HG02970 (cell line): ENCODE measurements at regions not wholly inside any gene's neighbourhood (a gene's known extent, or its start where the extent isn't known, plus 50 kb on each side); places are given as distances from the start of the nearest gene placed in this dataset.
"Not testable (repeated sequence)": the region's sequence is repeated elsewhere in the genome, so short reads cannot be mapped to it uniquely, and the experiment has no call there.

ENCODE experiments used
- ATAC-seq: cut with Tn5 transposase; IDR thresholded peaks from one replicate; pipeline ENCODE4 v1.9.1; 2021; ENCODE audit warnings: mild to moderate bottlenecking, moderate library complexity, moderate number of reproducible peaks; ENCODE audit not compliant: unreplicated experiment, low FRiP score

DNA sequence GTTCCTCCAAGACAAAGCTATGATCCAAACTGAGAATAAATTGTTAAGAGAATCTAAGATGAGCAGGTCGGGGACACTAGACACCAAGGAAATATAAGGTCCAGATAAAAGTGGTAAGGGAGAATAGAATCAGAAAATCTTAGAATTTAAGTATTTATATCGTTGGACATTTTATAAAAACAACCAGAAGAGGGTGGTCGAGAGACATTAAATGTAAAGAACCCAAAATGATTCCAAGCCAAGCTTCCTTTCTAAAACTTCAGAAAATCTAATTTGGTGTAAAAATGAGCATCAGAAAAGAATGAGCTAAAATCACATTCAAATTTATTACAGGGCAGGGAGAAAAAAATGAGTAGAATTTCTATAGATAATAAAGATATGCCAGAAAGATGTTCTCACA lies 97.8 kb upstream of the OGFRL1 start:
- ATAC-seq, result no peak

DNA sequence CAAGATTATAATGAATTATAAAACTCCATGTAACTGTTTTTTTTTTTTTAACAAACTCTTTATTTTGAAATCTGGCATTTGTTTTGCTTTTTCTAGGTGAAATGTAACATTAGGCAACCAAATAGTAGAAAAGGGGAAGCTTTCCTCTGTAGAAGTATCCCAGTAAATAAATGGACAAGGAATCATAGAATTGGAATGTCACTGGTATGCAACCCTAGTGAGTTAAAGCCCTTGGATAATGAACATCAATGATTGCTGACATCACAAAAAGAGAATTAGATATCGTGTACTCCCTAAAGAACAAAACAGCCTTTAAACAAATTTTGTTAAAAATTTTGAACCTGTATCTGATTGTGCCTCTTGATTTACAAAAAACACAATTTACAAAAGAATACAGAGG lies 93.9 kb upstream of the OGFRL1 start:
- no peak for ATAC-seq

DNA sequence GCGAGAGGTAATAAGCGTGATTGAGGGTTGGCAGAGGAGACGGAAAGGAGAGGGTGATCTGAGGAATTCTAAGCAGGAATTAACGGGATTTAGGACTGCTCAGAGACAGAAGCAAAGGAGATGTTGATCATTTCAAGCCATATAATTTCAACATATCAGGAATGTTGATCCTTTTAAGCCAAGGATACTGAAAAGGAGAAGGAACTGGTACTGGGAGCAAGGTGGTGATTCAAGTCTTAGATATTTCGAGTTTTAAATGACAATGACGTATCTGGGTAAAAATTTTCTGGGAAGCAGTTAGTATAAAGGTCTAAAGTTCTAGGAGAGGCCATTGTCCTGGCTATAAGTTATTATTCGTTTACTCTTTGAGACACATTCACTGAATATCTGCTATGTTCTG lies 91.3 kb upstream of the OGFRL1 start:
- ATAC-seq, result no peak

DNA sequence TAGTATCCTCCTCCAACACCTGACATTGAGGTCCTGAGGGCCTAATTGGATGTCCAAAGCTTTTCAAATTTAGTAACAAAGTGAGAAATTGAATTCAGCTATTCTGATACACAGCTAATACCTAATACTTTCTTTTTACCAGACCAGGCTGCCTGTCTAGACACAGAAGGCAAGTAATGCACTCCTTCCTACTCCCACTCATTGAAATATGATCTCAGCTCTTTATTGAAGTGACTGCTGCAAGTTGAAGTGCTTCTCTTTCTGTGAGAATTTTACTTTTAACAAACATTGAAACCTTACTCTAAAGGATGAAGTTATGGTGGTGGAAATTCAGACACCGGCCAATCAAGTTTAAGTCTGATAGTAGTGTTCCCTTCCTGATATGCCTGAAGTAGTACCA lies 90.8 kb upstream of the OGFRL1 start:
- ATAC-seq, result no peak

DNA sequence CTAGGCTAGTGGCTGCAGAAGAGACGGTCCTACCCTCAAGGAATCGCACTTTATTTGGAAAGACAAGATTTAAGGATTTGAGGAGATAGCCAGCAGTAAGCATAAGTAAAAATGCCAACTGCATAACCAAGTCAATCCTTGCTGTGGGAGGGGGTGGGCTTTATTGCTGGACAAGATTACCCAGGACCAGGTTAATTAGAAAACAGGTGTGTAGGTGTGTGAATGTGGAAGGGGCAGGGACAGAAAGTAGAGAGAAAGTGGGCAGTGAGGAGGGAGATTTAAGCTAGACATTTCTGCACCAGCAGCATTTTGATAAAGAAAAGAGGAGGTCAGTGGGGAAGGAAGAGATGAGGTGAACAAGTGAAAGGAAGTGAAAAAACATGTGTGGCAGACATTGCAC lies 89.7 kb upstream of the OGFRL1 start:
- ATAC-seq, result no peak

DNA sequence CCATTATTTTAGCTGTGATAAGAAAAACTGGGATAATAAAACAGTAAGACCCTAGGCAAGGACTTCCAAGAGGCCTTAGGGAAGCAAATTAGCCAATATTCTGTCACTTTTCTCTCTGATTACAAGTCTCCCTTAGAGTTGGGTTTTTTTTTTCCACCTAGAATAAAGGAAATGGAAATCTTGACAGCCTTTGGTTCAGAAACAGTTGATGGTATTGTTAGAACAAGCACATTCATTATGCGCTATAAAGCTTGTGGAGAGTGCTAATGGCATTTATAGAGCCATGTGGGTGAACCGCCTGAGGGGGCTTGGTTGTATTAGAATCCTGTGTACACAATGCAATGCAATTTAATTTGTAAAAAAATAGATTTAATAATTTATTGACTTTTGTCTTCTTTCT lies 88.9 kb upstream of the OGFRL1 start:
- no peak for ATAC-seq

DNA sequence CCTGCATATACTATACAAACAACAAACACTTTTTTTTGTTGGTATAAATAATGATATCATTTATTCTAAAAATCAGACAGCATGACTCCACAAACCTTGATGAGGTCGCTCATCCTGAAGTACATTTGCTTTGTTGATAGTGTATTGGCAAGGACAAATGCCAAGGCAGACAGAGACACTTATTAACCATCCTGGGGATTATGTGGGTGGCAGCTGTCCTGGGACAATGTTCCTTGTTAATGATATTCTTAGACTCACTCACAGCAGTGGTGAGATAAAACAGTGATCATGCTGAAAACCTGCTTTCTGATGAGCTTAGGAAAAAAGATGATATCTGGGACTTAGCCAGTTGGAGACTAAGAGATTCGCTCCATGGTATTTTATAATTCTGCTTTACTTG lies 85.4 kb upstream of the OGFRL1 start:
- ATAC-seq, result no peak

DNA sequence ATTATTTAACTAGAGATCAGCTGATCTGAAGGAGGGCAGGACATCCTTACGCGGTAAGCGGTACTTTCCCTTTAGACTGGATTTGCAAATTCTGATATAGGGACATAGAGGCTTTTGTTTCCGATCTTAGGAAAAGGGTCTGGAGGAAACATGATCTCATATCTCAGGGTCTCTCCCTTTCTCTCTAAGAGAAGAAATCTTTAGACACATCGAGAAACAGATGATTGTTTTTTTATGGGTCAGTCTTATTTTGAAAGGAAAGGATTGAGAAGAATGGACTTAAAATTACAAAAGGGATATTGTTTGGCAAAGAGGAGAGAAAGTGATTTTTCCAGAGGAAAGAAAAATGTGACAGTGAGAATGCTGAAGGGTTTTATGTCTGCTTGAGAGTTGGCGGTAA lies 83.9 kb upstream of the OGFRL1 start:
- no peak for ATAC-seq

DNA sequence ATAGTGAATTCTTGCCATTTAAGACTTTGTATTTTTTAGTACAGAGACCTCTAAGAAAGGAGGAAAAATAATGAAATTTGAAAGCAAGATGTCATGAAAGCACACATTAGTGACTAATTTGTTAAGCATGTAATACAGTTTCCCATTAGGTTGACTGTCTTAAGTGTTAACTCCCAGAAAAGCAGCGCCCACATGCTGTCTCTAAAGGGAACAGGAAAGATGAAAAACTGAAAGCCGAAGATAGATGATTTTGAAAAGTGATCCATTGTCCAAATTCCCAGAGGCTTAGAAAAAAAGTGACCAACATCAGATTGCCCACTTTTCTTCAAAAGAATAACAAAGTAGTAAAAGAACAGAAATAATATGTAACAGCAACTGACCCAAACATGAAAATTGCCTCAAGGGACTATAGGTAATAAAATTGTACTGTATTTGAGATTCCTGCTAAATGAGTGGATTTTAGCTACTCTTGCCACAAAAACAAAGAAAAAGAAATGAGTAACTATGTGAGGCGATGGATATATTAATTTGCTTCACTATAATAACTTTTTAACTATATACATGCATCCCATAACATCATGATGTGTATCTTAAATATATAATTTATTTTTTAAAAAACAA lies 83.2 kb upstream of the OGFRL1 start:
- ATAC-seq, result no peak

DNA sequence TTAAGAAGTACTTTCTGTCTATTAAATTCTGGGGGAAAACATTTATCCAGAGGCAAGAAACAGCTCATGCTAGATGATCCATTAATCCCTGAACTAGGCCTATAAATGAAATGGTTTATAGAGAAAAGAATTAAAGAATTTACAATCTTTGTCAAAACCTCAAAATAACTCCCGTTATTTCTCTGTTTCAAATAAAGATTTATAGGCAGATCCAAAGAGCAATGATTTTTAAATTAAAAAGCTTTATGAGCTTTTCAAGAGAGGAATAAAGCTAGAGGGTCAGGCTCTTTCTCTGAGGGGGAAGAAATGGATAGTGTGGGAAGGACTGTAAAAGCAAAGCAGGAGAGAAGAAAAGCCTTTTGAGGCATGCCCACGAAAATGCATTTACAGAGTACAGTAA lies 82.5 kb upstream of the OGFRL1 start:
- ATAC-seq, result no peak

DNA sequence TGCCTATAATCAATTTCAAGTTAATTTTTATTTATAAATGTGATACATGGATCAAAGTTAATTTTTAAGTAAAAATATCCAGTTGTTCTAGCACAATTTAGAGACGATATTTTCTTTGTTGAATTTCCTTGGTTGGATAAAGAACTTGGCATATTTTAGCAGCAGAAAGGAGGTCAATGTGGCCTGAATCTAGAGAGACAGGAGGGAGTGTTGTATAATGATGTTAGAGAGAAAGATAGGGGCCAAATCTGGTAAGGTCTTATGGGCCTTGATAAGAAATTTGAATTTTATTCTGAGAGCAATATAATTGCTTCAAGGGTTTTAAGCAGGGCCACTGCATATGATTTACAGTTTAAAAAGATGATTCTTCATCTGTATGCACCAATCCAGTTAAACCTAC lies 79.4 kb upstream of the OGFRL1 start:
- no peak for ATAC-seq

DNA sequence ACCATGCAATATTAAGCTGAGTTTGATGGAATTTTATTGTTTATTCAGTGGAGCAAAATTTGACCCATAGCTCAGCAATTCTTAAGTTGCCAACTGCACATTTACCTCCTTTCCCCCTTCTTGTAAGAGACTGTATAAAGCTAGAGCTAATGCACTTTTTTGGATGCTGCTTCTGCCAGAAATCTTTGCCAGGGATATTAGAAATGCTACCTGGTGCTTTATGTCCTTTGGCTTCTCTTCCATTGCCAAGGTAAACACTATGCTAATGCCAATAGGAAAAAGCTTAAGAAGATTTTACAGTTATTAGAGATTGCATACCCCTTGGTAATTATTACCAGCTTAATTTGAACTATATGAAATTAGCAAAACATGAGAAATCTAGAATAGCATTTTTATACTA lies 79.0 kb upstream of the OGFRL1 start:
- no peak for ATAC-seq

DNA sequence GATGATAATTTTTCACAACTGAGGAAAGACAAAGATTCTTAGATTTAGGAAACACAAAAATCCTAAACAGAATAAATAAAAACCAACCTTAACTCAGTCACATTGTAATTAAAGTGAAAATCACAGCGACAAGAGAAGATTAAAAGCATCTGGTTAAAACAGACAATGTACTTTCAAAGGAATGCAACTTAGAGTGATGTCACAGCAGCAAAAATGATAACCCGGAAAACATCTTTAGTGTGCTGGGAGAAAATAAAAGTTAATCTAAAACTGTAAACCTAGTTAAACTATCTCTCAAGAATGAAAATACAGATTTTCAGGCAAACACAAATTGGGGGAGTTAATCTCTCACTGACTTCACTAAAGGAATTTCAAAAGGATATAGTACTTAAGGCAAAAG lies 76.8 kb upstream of the OGFRL1 start:
- ATAC-seq, result no peak

DNA sequence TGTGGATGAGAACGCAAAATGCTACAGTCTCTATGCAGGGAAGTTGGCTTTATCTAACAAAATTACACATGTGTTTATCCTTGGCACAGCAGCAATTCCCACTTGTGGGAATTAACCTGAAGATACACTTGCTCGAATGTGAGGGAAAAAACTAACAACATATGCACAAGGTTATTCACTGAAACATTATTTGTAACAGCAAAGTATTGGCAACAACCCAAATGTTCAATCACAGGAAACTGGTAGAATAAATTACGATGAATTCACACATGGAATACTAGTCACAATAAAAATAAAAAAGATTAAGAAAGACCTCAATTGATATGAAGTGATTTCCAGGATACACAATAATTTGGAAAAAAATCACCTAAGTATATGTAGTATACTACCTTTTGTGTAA lies 68.1 kb upstream of the OGFRL1 start:
- ATAC-seq, result no peak

DNA sequence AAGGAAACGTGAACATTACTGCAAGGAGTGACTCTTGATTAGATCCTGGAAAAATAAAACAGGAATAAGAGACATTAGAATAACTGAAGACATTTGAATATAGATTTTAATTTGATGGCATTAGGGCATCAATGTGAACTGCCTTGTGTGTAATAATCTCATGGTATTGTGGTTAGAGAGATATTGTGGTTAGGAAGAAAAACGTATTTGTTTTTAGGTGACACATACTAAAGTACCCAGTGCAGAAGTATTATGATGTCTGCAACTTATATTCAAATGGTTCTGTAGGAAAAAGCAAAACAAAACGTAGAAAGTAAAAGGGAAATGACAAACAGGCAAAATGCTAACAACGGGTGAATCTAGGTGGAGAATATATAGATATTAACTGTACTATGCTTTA lies 65.9 kb upstream of the OGFRL1 start:
- no peak for ATAC-seq

DNA sequence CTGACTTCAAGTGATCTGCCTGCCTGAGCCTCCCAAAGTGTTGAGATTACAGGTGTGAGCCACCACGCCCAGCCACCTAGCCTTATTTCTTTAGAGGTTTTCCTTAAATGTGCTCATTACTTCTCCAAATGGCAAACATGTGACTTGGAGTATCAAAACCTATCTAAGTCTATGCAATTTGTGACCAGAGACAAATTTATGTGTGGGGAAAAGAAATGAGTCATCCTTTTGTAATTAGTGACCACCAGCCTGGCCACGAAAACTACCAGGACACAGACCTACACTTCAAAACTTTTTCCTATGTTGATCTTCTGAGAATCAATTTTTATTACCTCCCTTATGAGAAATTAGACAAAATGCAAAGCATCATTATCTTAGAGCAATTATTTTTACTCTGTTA lies 64.6 kb upstream of the OGFRL1 start:
- no peak for ATAC-seq

DNA sequence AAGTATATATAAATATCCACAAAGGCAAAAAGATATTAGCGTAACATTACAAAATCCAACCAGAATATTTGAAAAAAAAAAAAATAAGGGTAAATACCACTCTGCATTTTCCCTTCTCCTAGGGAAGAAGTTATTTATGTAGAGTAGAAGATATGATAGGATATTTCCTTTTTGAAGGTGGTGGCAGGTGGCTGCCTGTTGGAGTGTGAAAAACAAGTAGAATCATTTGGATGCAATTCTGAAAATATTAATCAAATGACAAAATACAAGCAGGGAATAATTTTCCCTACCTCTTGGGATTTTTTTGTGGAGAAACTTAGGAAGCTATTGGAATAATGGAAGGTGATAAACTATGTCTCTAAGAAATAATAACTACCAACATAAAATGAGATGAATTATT lies 62.5 kb upstream of the OGFRL1 start:
- ATAC-seq, result no peak

DNA sequence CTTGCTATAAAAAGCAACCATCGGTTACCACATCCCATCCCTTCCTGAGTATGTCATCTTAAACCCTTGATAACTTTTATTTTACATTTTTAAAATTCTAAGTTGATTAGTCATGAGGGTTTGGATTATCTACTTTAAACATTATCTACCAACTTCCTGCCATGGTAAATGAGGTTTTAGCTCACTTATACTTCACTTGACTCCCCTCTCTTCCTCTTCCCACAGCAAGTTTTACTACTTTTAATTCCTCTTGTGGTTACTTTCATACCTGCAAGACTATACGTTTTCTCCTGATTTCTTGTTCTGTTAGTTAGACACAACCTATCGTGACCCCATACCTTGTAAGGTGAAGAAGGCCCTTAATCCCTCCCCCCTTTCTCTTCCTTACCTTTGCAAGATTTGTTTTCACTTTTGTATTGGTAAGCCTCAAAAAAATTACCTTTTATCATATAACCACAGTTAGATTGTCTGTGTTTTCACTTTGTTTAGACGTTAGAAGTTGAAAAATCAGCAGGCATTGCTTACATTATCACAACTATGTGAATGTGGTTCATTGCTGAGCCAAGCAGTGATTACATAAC lies 60.1 kb upstream of the OGFRL1 start:
- no peak for ATAC-seq

DNA sequence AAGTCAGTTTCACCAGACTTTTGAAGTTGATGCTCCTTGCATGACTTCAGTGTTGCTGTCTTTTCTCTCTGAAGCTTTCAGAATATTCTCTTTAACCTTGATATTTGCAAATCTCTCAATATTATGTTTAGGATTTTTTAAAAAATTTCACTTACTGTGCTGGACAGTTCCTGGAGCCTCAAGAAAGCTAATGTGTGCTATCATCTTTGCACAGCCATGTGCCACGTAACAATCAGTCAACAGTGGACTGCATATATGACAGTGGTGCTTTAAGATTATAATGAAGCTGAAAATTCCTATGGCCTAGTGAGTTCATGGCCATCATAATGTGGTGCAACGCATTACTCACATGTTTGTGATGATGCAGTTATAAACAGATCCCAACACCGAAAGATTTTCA lies 59.1 kb upstream of the OGFRL1 start:
- ATAC-seq, result no peak

DNA sequence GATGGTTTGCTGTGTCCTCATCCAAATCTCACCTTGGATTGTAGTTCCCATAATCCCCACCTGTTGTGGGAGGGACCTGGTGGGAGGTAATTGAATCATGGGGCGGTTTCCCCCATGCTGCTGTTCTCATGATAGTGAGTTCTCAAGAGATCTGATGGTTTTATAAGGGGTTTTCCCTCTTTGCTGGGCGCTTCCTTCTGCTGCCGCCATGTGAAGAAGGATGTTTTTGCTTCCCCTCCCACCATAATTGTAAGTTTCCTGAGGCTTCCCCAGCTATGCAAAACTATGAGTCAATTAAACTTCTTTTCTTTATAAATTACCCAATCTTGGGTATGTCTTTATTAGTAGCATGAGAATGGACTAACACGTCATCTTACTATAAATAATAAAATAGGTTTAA lies 55.7 kb upstream of the OGFRL1 start:
- not testable (repeated sequence) for ATAC-seq

DNA sequence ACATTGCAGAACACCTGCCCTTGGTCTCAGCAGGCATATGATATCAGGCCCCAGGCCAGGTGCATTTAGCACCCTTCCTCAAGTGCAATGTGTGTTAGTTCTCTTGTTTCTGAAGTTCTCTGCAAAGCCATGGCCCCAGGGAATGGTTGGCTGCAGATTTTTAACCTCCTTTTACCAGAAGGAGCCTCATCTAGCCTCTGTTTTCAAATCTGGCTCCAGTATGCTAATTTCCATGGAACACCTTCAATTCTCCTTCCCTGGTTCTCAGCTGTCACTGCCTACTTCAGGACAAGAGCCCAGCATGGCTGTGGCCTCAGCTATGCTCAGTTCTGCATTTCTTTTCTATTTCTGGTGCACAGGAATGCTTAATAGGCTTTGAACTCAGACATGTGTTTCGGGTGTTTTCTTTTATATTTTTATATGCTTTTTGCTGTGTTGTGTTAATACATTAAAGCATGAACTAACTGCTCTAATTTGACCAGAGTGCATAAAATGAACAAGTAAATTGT lies 51.6 kb upstream of the OGFRL1 start:
- ATAC-seq, result no peak

DNA sequence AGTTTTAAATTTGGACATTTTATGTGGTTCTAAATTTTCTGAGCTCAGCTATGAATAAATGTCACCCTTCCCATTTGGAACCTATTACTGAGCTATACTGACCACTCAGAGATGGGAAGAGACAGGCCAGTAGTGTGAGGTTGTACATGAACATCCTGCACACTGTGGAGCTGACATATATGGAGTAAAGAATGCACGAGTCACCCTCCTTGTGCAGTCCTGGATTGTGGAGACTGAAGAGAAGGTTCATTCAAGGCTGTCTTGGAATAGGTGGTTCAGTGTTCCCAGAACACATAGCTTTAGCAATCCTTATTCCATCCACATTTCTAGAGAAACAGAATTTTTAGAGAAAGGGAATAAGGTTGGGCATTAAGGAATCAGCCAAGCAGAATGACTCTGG lies 50.3 kb upstream of the OGFRL1 start:
- no peak for ATAC-seq
